RWPE2 (cell line): ENCODE measurements at regions not wholly inside any gene's neighbourhood (a gene's known extent, or its start where the extent isn't known, plus 50 kb on each side); places are given as distances from the start of the nearest gene placed in this dataset.

Experiments
- ATAC-seq: fragments of 200-7000 bp; cut with Tn5 transposase; 3 replicates; pipeline ENCODE4 v1.9.1; 2021; ENCODE audit warnings: low read depth
- DNase-seq: peaks from one replicate; pipeline ENCODE4 v3.0.0-alpha.2; 2020; ENCODE audit warnings: low spot score
- H3K27ac ChIP-seq: fragments of 450-650 bp; 2 replicates; pipeline ENCODE4 v1.5.1; 2017; ENCODE audit warnings: mild to moderate bottlenecking; ENCODE audit not compliant: poor library complexity, severe bottlenecking
- H3K27me3 ChIP-seq: fragments of 250-450 bp; sonication (Bioruptor Pico); 2 replicates; pipeline ENCODE4 v1.5.1; 2021; ENCODE audit warnings: mild to moderate bottlenecking, moderate library complexity; ENCODE audit not compliant: insufficient read depth, poor library complexity, severe bottlenecking
- H3K36me3 ChIP-seq: fragments of 250-450 bp; sonication (Bioruptor Pico); 2 replicates; pipeline ENCODE4 v1.5.1; 2020; ENCODE audit warnings: low read depth, mild to moderate bottlenecking, moderate library complexity
- H3K4me1 ChIP-seq: fragments of 250-450 bp; sonication (Bioruptor Pico); 2 replicates; pipeline ENCODE4 v1.5.1; 2021; ENCODE audit warnings: mild to moderate bottlenecking, moderate library complexity; ENCODE audit not compliant: insufficient read depth, poor library complexity, severe bottlenecking
- H3K4me3 ChIP-seq: fragments of 250-450 bp; sonication (Bioruptor Pico); 2 replicates; pipeline ENCODE4 v1.5.1; 2021; ENCODE audit warnings: mild to moderate bottlenecking, moderate library complexity; ENCODE audit not compliant: severe bottlenecking
- H3K9me3 ChIP-seq: fragments of 250-450 bp; sonication (Bioruptor Pico); 2 replicates; pipeline ENCODE4 v1.5.1; 2021; ENCODE audit warnings: mild to moderate bottlenecking, moderate library complexity; ENCODE audit not compliant: severe bottlenecking
- TF ChIP-seq, protein P1 (sequence below): fragments of 450-650 bp; IDR thresholded peaks from one replicate; pipeline ENCODE4 v1.5.1; 2017; ENCODE audit warnings: mild to moderate bottlenecking, moderate library complexity; ENCODE audit not compliant: poor library complexity, severe bottlenecking

DNA sequence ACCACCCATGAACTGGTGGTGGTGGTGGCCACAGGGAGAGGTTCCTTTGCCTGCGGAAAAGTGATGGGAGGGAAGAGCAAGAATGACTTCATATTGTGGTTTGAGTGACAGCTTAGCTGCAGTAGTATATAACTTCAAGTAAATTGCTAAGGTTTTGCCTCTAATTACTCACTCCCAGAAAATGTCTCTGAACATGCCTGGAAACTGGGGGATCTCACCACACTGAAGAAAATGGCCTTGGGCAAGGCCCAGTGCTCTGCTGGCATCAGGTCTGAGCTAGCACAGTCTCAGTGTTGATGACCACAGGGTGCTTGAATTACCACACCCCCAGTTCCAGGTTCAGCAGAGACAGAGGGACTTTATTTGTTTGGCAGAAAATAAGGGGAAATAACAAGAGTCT, 2085.4 kb downstream of the ARAP2 start:
- Histone ChIP-seq H3K4me3 (no peak overlapping the region), H3K27ac (no peak overlapping the region), H3K9me3 (peaks cover 6% of the 10 kb centered on the region), H3K36me3 (no peaks in the 10 kb centered on the region), H3K4me1 (peaks cover 7% of the 10 kb centered on the region), H3K27me3 (no peaks in the 10 kb centered on the region)
- DNase-seq (no peak), ATAC-seq (peak; percentile 81)
- TF ChIP-seq, protein P1, sequence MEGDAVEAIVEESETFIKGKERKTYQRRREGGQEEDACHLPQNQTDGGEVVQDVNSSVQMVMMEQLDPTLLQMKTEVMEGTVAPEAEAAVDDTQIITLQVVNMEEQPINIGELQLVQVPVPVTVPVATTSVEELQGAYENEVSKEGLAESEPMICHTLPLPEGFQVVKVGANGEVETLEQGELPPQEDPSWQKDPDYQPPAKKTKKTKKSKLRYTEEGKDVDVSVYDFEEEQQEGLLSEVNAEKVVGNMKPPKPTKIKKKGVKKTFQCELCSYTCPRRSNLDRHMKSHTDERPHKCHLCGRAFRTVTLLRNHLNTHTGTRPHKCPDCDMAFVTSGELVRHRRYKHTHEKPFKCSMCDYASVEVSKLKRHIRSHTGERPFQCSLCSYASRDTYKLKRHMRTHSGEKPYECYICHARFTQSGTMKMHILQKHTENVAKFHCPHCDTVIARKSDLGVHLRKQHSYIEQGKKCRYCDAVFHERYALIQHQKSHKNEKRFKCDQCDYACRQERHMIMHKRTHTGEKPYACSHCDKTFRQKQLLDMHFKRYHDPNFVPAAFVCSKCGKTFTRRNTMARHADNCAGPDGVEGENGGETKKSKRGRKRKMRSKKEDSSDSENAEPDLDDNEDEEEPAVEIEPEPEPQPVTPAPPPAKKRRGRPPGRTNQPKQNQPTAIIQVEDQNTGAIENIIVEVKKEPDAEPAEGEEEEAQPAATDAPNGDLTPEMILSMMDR, result no peak

DNA sequence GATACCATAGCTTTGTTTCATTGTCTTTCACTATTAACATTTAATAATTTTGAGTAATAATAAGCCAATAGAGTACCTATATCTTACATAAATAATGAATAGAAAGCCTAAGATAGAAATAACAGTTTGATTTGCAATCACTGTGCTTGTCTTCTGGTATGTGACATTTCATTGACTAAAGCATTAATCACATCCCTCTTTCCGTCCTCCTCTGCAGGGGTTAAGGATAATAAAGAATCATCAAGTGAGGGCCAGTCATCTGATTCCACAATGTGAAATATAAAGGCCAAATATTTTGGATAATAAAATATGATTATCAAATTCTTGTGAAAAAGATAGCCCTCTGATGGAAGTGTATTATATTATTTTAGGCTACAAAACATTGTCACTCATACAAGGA, 2073.4 kb downstream of the ARAP2 start:
- Histone ChIP-seq H3K9me3 (no peaks in the 10 kb centered on the region), H3K36me3 (no peaks in the 10 kb centered on the region), H3K4me3 (no peak overlapping the region), H3K4me1 (no peaks in the 10 kb centered on the region), H3K27ac (peak overlapping the region; percentile 10), H3K27me3 (no peaks in the 10 kb centered on the region)
- ATAC-seq (peak; percentile 52; the same call in 1 of the 3 replicates), DNase-seq (no peak)
- TF ChIP-seq, protein P1, result no peak

DNA sequence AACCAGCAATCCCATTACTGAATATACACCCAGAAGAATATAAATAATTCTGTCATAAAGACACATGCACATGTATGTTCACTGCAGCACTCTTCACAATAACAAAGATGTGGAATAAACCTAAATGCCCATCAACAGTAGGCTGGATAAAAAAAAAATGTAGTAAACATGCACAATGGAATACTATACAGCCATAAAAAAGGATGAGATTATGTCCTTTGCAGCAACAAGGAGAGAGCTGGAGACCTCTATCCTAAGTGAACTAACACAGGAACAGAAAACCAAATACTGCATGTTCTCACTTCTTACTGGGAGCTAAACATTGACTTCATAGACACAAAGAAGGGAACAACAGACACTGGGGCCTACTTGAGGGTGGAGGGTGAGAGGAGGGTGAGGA, 2067.7 kb downstream of the ARAP2 start:
- no peak for ATAC-seq
- Histone ChIP-seq H3K4me1 (peaks cover 22% of the 10 kb centered on the region), H3K9me3 (no peaks in the 10 kb centered on the region), H3K27ac (no peak overlapping the region), H3K27me3 (no peaks in the 10 kb centered on the region), H3K4me3 (no peak overlapping the region), H3K36me3 (no peaks in the 10 kb centered on the region)
- no peak for DNase-seq
- TF ChIP-seq, protein P1, result no peak

DNA sequence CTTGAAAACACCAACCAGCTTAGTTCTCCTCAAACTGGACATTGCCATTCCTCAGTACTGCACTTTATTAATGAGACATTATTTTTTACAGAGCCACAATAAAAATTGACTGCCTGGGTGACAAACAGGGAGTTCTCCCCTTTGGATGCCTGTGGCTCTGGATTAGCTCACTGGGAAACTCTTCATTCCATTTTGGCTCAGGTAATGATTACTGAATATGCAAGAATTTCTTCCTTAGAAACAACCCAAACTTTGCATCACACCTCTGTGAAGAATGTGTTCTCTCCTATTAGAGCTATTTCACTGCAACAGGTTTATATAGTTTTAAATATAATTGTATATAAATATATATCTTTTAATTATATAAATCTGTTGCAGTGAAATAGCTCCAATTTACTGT, 2065.8 kb downstream of the ARAP2 start:
- Histone ChIP-seq H3K27ac (no peak overlapping the region), H3K36me3 (no peaks in the 10 kb centered on the region), H3K4me1 (peaks cover 32% of the 10 kb centered on the region), H3K4me3 (no peak overlapping the region), H3K9me3 (no peaks in the 10 kb centered on the region), H3K27me3 (no peaks in the 10 kb centered on the region)
- no peak for ATAC-seq
- TF ChIP-seq, protein P1, result no peak
- DNase-seq, result no peak

DNA sequence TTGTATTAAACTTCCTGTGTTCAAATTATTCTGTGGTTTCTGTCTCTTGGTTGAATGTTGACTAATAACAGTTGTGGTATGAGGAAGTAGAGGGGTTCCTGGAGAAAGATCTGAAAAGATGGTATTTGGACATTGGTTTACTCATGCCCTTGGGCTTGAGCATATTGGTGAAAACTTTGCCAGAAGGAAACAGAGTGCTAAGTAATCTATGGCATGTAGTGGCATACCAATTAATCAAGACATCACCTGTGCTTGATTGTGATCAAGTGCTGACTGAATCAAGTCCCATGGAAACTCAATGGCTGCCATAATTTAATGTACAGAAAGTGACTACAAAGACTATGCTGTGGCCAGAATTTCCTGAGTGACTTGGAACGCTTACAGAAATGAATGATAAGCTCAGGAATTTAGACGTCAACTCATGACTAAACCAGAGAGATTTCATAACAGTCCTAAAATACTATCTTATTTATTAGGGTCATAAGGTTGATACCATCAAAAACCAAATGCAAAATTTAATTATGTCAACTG, 2062.9 kb downstream of the ARAP2 start:
- peak overlapping the region; percentile 95 for H3K27ac ChIP-seq
- H3K27me3 ChIP-seq, result no peaks in the 10 kb centered on the region
- TF ChIP-seq, protein P1, result no peak
- no peak for DNase-seq
- ATAC-seq, result peak; percentile 91
- no peaks in the 10 kb centered on the region for H3K9me3 ChIP-seq
- H3K4me1 ChIP-seq, result peaks cover 32% of the 10 kb centered on the region
- H3K36me3 ChIP-seq, result no peaks in the 10 kb centered on the region
- H3K4me3 ChIP-seq, result no peak overlapping the region
